ENCODE measurements at regions not wholly inside any gene's neighbourhood (a gene's known extent, or its start where the extent isn't known, plus 50 kb on each side); places are given as distances from the start of the nearest gene placed in this dataset.

- Histone ChIP-seq H3K9me3 (no peaks in the 10 kb centered on the region), H3K27me3 (no peaks in the 10 kb centered on the region), H3K4me1 (no peaks in the 10 kb centered on the region), H3K36me3 (ENCODE audit: low read depth, missing control alignments) (no peaks in the 10 kb centered on the region), H3K27ac (no peak overlapping the region), H3K4me3 (no peak overlapping the region)
- intact Hi-C loops (cut with DNase I; ENCODE audit: low total_unique reads): no loop called here
- WGBS, 2 donors: 37 to 41% methylated on average over 2 of the region's 2 CpGs
- no peak for TF ChIP-seq POLR2A (IDR thresholded peaks at IDR 0.05)
- no peak for TF ChIP-seq CTCF (IDR thresholded peaks at IDR 0.05)
- DNase-seq: no peak
These were observed 50.7 kb upstream of the KLF7 start for GRCh38 chr2:207216457-207216856.

- DNase-seq: no peak
- TF ChIP-seq CTCF (IDR thresholded peaks at IDR 0.05) (no peak), POLR2A (IDR thresholded peaks at IDR 0.05) (no peak)
- WGBS, 2 donors: 88 to 95% methylated on average over 2 of the region's 2 CpGs
- Histone ChIP-seq H3K4me1 (no peaks in the 10 kb centered on the region), H3K36me3 (ENCODE audit: low read depth, missing control alignments) (no peaks in the 10 kb centered on the region), H3K9me3 (no peaks in the 10 kb centered on the region), H3K4me3 (no peak overlapping the region), H3K27me3 (no peaks in the 10 kb centered on the region), H3K27ac (no peak overlapping the region)
- intact Hi-C loops (cut with DNase I; ENCODE audit: low total_unique reads): no loop called here
These were observed 51.7 kb upstream of the KLF7 start for GRCh38 chr2:207217442-207217841.

- intact Hi-C loops (cut with DNase I; ENCODE audit: low total_unique reads): no loop called here
- Histone ChIP-seq H3K4me1 (no peaks in the 10 kb centered on the region), H3K36me3 (ENCODE audit: low read depth, missing control alignments) (no peaks in the 10 kb centered on the region), H3K27me3 (no peaks in the 10 kb centered on the region), H3K4me3 (no peak overlapping the region), H3K27ac (no peak overlapping the region), H3K9me3 (no peaks in the 10 kb centered on the region)
- DNase-seq: no peak
- 72 to 78% methylated on average over 4 of the region's 4 CpGs for WGBS, 2 donors
- TF ChIP-seq POLR2A (IDR thresholded peaks at IDR 0.05) (no peak), CTCF (IDR thresholded peaks at IDR 0.05) (no peak)
These were observed 53.4 kb upstream of the KLF7 start for GRCh38 chr2:207219081-207219630.

GRCh38 chr2:207219676-207220501, 54.1 kb upstream of the KLF7 start:
- no peak for DNase-seq
- TF ChIP-seq POLR2A (IDR thresholded peaks at IDR 0.05) (no peak), CTCF (IDR thresholded peaks at IDR 0.05) (no peak)
- no peaks in the 10 kb centered on the region for H3K27me3 ChIP-seq
- H3K9me3 ChIP-seq: no peaks in the 10 kb centered on the region
- no peaks in the 10 kb centered on the region for H3K4me1 ChIP-seq
- no peak overlapping the region for H3K4me3 ChIP-seq
- H3K27ac ChIP-seq: no peak overlapping the region
- intact Hi-C loops (cut with DNase I; ENCODE audit: low total_unique reads): no loop called here
- no peaks in the 10 kb centered on the region for H3K36me3 ChIP-seq (ENCODE audit: low read depth, missing control alignments)
- 81 to 83% methylated on average over 9 to 10 of the region's 10 CpGs for WGBS, 2 donors

- no peaks in the 10 kb centered on the region for H3K9me3 ChIP-seq
- H3K4me3 ChIP-seq: no peak overlapping the region
- WGBS, 2 donors: 62 to 70% methylated on average over 2 of the region's 2 CpGs
- no peaks in the 10 kb centered on the region for H3K27me3 ChIP-seq
- TF ChIP-seq CTCF (IDR thresholded peaks at IDR 0.05): no peak
- no peak for TF ChIP-seq POLR2A (IDR thresholded peaks at IDR 0.05)
- H3K36me3 ChIP-seq (ENCODE audit: low read depth, missing control alignments): no peaks in the 10 kb centered on the region
- no peak for DNase-seq
- peaks cover 11% of the 10 kb centered on the region for H3K4me1 ChIP-seq
- intact Hi-C loops (cut with DNase I; ENCODE audit: low total_unique reads): no loop called here
- no peak overlapping the region for H3K27ac ChIP-seq
These were observed 56.0 kb upstream of the KLF7 start for GRCh38 chr2:207221731-207222130.
